H1 (cell line): ENCODE measurements at regions not wholly inside any gene's neighbourhood (a gene's known extent, or its start where the extent isn't known, plus 50 kb on each side); places are given as distances from the start of the nearest gene placed in this dataset.
"Not testable (repeated sequence)": the region's sequence is repeated elsewhere in the genome, so short reads cannot be mapped to it uniquely, and the experiment has no call there.

Experiments
- CTCF ChIA-PET: fragments of 300-600 bp; sonication (Branson Sonifier 250); formaldehyde crosslinking; loops from one replicate; lab custom pipeline; 2021; ENCODE audit not compliant: partially characterized antibody; lab: Charles Lee
- POLR2A ChIA-PET: fragments of 300-600 bp; sonication (Branson Sonifier 250); formaldehyde crosslinking; loops from one replicate; lab custom pipeline; 2021; ENCODE audit warnings: inconsistent platforms; ENCODE audit not compliant: partially characterized antibody; lab: Charles Lee
- DNase-seq, 2 experiments: peaks; one replicate each; pipeline versions ENCODE4 v3.0.0 to v3.0.0-alpha.2; 2010 to 2022; ENCODE audit warnings: low spot score in 2 of 2, low read depth in 1 of 2, mixed read lengths in 1 of 2
- FAIRE-seq: peaks from 2 replicates; lab custom pipeline; 2011; peaks lifted over from hg19 to GRCh38; lab: Jason Lieb, UNC
- H2AFZ ChIP-seq: 2 replicates; pipeline ENCODE4 v1.8.1; 2012; ENCODE audit warnings: low read length, inconsistent platforms
- H2AK5ac ChIP-seq: 2 replicates; pipeline ENCODE4 v1.6.1; 2013; ENCODE audit warnings: low read depth, low read length
- H2BK120ac ChIP-seq: replicated peaks from 2 replicates; pipeline ENCODE3; 2013; ENCODE audit warnings: low read depth, low read length, inconsistent platforms
- H2BK12ac ChIP-seq: 2 replicates; pipeline ENCODE4 v1.6.1; 2013; ENCODE audit warnings: low read depth, low read length
- H2BK15ac ChIP-seq: 2 replicates; pipeline ENCODE4 v1.6.1; 2013; ENCODE audit warnings: low read length
- H2BK20ac ChIP-seq: 2 replicates; pipeline ENCODE4 v1.6.1; 2013; ENCODE audit warnings: low read length
- H2BK5ac ChIP-seq: 2 replicates; pipeline ENCODE4 v1.6.1; 2013; ENCODE audit warnings: low read depth, low read length
- H3K14ac ChIP-seq: 2 replicates; pipeline ENCODE4 v1.6.1; 2013; ENCODE audit warnings: inconsistent platforms; ENCODE audit not compliant: insufficient read length
- H3K18ac ChIP-seq: 2 replicates; pipeline ENCODE4 v1.6.1; 2013; ENCODE audit warnings: low read length; ENCODE audit errors: extremely low read depth
- H3K23ac ChIP-seq: 2 replicates; pipeline ENCODE4 v1.6.1; 2013; ENCODE audit warnings: inconsistent platforms; ENCODE audit not compliant: insufficient read length
- H3K23me2 ChIP-seq: 2 replicates; pipeline ENCODE4 v1.6.1; 2013; ENCODE audit warnings: low read depth, low read length
- H3K27ac ChIP-seq: 2 replicates; pipeline ENCODE4 v1.6.1; 2011; ENCODE audit warnings: low read depth, low read length, inconsistent platforms
- H3K27me3 ChIP-seq, 4 experiments: replicated peaks in 1 of 4; 1 replicate in 1 of 4; 2 replicates in 3 of 4; pipeline versions ENCODE4 v1.6.1 to v1.8.1; 2011 to 2013; ENCODE audit warnings: low read length in 3 of 4, mild to moderate bottlenecking in 3 of 4, inconsistent platforms in 2 of 4, mixed read lengths in 2 of 4, moderate library complexity in 1 of 4; ENCODE audit not compliant: control insufficient read depth in 3 of 4, insufficient read depth in 3 of 4; ENCODE audit errors: extremely low read depth in 1 of 4
- H3K36me3 ChIP-seq, 4 experiments: 2 replicates each; pipeline versions ENCODE4 v1.6.1 to v1.8.1; 2011 to 2013; ENCODE audit warnings: mild to moderate bottlenecking in 4 of 4, low read length in 3 of 4, moderate library complexity in 2 of 4, control low read depth in 1 of 4, inconsistent platforms in 1 of 4; ENCODE audit not compliant: insufficient read depth in 4 of 4, control insufficient read depth in 2 of 4
- H3K4ac ChIP-seq: replicated peaks from 2 replicates; pipeline ENCODE3; 2013; ENCODE audit warnings: low read length, low read depth, mixed read lengths, inconsistent platforms; ENCODE audit not compliant: insufficient read length
- H3K4me1 ChIP-seq, 4 experiments: replicated peaks in 1 of 4; 1 replicate in 1 of 4; 2 replicates in 3 of 4; pipeline versions ENCODE4 v1.6.1 to v1.8.1; 2011 to 2013; ENCODE audit warnings: low read length in 3 of 4, inconsistent platforms in 2 of 4, mixed read lengths in 1 of 4; ENCODE audit not compliant: insufficient read depth in 4 of 4, control insufficient read depth in 3 of 4
- H3K4me2 ChIP-seq, 2 experiments: 2 replicates each; pipeline versions ENCODE4 v1.6.1 to v1.8.1; 2011 to 2013; ENCODE audit warnings: low read depth in 2 of 2, low read length in 2 of 2, control low read depth in 1 of 2, inconsistent platforms in 1 of 2, mild to moderate bottlenecking in 1 of 2; ENCODE audit not compliant: insufficient read depth in 1 of 2
- H3K4me3 ChIP-seq, 4 experiments: fragments of 200-600, 300-600 bp in 1 of 4; sonication (generic), shearing (Covaris generic), sonication (Bioruptor Twin) in 1 of 4; 2 replicates each; pipeline versions ENCODE4 v1.5.1 to v1.8.1; 2011 to 2016; ENCODE audit warnings: low read length in 4 of 4, low read depth in 3 of 4, control low read depth in 2 of 4, inconsistent platforms in 2 of 4, mild to moderate bottlenecking in 2 of 4, mixed read lengths in 1 of 4, moderate library complexity in 1 of 4; ENCODE audit not compliant: insufficient read depth in 2 of 4; ENCODE audit errors: extremely low read depth in 1 of 4
- H3K56ac ChIP-seq: replicated peaks from 2 replicates; pipeline ENCODE3; 2013; ENCODE audit warnings: low read depth, mild to moderate bottlenecking, mixed read lengths, low read length, inconsistent platforms; ENCODE audit not compliant: insufficient read length
- H3K79me1 ChIP-seq: 2 replicates; pipeline ENCODE4 v1.6.1; 2013; ENCODE audit warnings: low read depth, low read length, control low read depth
- H3K79me2 ChIP-seq, 2 experiments: 2 replicates each; pipeline versions ENCODE4 v1.6.1 to v1.8.1; 2012 to 2013; ENCODE audit warnings: low read length in 2 of 2, mild to moderate bottlenecking in 2 of 2, inconsistent platforms in 1 of 2; ENCODE audit not compliant: insufficient read depth in 2 of 2, control insufficient read depth in 1 of 2
- H3K9ac ChIP-seq, 4 experiments: replicated peaks in 1 of 4; 1 replicate in 1 of 4; 2 replicates in 3 of 4; pipeline versions ENCODE4 v1.6.1 to v1.8.1; 2011 to 2013; ENCODE audit warnings: low read depth in 3 of 4, low read length in 3 of 4, control low read depth in 2 of 4, mild to moderate bottlenecking in 2 of 4, moderate library complexity in 2 of 4, inconsistent platforms in 1 of 4; ENCODE audit errors: extremely low read depth in 1 of 4
- H3K9me3 ChIP-seq, 2 experiments: 2 replicates each; pipeline versions ENCODE4 v1.6.1 to v1.8.1; 2012 to 2013; ENCODE audit warnings: mild to moderate bottlenecking in 2 of 2, moderate library complexity in 2 of 2, control low read depth in 1 of 2, inconsistent platforms in 1 of 2, low read depth in 1 of 2, low read length in 1 of 2, mixed read lengths in 1 of 2; ENCODE audit not compliant: insufficient read depth in 2 of 2
- H4K20me1 ChIP-seq, 2 experiments: replicated peaks in 1 of 2; 2 replicates each; pipeline versions ENCODE3 to v1.8.1; 2011 to 2013; ENCODE audit warnings: inconsistent platforms in 2 of 2, low read length in 2 of 2, mild to moderate bottlenecking in 1 of 2; ENCODE audit not compliant: insufficient read depth in 2 of 2, control insufficient read depth in 1 of 2
- H4K5ac ChIP-seq: 2 replicates; pipeline ENCODE4 v1.6.1; 2013; ENCODE audit warnings: low read length, low read depth, mixed read lengths, inconsistent platforms; ENCODE audit not compliant: insufficient read length
- H4K8ac ChIP-seq: 2 replicates; pipeline ENCODE4 v1.8.0; 2013; ENCODE audit warnings: mild to moderate bottlenecking, moderate library complexity, low read length, inconsistent platforms; ENCODE audit not compliant: insufficient read depth; ENCODE audit errors: extremely low read depth
- H4K91ac ChIP-seq: replicated peaks from 2 replicates; pipeline ENCODE3; 2013; ENCODE audit warnings: low read length, mixed read lengths, inconsistent platforms; ENCODE audit not compliant: insufficient read length
- RAD21 ChIP-seq, 2 experiments: IDR thresholded peaks in 1 of 2; conservative IDR thresholded peaks in 1 of 2; 2 replicates each; pipeline ENCODE4 v1.6.1; 2011; ENCODE audit warnings: low read depth in 2 of 2, low read length in 2 of 2, improper control_type of control experiment in 1 of 2, inconsistent platforms in 1 of 2, mild to moderate bottlenecking in 1 of 2, moderate library complexity in 1 of 2
- WGBS, 2 experiments: shearing (Covaris generic) in 1 of 2; methylation state at CpG; one replicate each; pipeline versions ENCODE4 v1.1.6 to v1.1.7; 2013 to 2015; ENCODE audit warnings: low lambda C conversion rate in 2 of 2, mixed read lengths in 2 of 2, inconsistent platforms in 1 of 2, low coverage in 1 of 2, missing lambda C conversion rate in 1 of 2; ENCODE audit not compliant: insufficient replicate concordance in 2 of 2, insufficient coverage in 1 of 2, insufficient read length in 1 of 2; ENCODE audit errors: extremely low coverage in 1 of 2, missing lambda C conversion rate in 1 of 2; 5-methylcytosine and 5-hydroxymethylcytosine counted together

DNA sequence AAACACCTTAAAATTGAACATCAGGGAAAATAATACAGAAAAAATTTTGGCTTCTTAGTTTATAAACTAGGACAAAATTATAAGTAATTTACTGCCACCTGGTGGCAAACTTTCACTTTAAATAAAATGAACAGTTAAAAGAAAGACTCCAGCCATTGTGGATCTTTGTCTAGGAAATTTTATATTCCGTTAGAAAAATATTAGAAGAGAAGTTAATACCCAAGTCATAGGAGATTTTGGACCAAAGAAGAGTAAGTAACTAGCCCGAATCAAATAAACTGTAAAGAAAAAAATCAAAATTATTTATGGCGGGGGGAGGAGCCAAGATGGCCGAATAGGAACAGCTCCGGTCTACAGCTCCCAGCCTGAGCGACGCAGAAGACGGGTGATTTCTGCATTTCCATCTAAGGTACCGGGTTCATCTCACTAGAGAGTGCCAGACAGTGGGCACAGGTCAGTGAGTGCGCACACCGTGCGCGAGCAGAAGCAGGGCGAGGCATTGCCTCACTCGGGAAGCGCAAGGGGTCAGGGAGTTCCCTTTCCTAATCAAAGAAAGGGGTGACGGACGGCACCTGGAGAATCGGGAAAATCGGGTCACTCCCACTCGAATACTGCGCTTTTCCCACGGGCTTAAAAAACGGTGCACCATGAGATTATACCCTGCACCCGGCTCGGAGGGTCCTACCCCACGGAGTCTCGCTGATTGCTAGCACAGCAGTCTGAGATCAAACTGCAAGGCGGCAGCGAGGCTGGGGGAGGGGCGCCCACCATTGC lies 73.4 kb upstream of the SCIN start:
- H2BK12ac ChIP-seq, H4K5ac ChIP-seq, H2BK20ac ChIP-seq, H3K27me3 ChIP-seq, H3K18ac ChIP-seq, H3K4me1 ChIP-seq, H4K20me1 ChIP-seq, H3K23ac ChIP-seq, H3K36me3 ChIP-seq, H3K23me2 ChIP-seq, H3K14ac ChIP-seq, H2BK15ac ChIP-seq, H4K8ac ChIP-seq, H2AK5ac ChIP-seq, H4K91ac ChIP-seq, H2AFZ ChIP-seq, H3K56ac ChIP-seq, H3K27ac ChIP-seq, FAIRE-seq, H3K9me3 ChIP-seq, H3K79me2 ChIP-seq, H3K4ac ChIP-seq, H3K79me1 ChIP-seq, H2BK5ac ChIP-seq, H2BK120ac ChIP-seq, POLR2A ChIA-PET: not testable (repeated sequence)
- 88% methylated on average over 21 of the region's 31 CpGs; no CpG with 5 or more reads in 1 of the 2 experiments for WGBS, 2 experiments
- peak in 1 of 2 experiments; percentile 58 for DNase-seq
- Histone ChIP-seq H3K4me3 (peak overlapping the region in 2 of 4 experiments; percentile 9 to 37; a peak in 3 of 8 replicates), H3K9ac (peak overlapping the region in 1 of 4 experiments; percentile 37; a peak in 1 of 7 replicates), H3K4me2 (peak overlapping the region; percentile 31 to 44; a peak in 3 of 4 replicates)
- CTCF ChIA-PET: interaction anchor here (1.2 to 4.3 kb wide), 4 partner anchors 18 to 469 kb away, joined by 3 to 44 read pairs (median 6); no protein-coding TSS in a partner anchor
- peak in 1 of 2 experiments; percentile 16; a peak in 1 of 4 replicates for TF ChIP-seq RAD21 (IDR thresholded peaks at IDR 0.05 in 1 of 2, conservative IDR thresholded peaks at IDR 0.05 in 1 of 2; ENCODE audit: low read depth in 2 of 2, low read length in 2 of 2)
